IMR-90 (cell line): ENCODE measurements at regions not wholly inside any gene's neighbourhood (a gene's known extent, or its start where the extent isn't known, plus 50 kb on each side); places are given as distances from the start of the nearest gene placed in this dataset.

ENCODE experiments used
- CEBPB ChIP-seq: IDR thresholded peaks from 2 replicates; pipeline ENCODE4 v1.6.1; 2012; ENCODE audit warnings: low read depth, low read length, improper control_type of control experiment
- CTCF ChIP-seq: conservative IDR thresholded peaks from 2 replicates; pipeline ENCODE4 v1.5.1; 2012; ENCODE audit warnings: mild to moderate bottlenecking, low read depth, low read length, improper control_type of control experiment
- MAFK ChIP-seq: IDR thresholded peaks from 2 replicates; pipeline ENCODE4 v1.6.1; 2012; ENCODE audit warnings: low read depth, low read length, improper control_type of control experiment
- MAZ ChIP-seq: IDR thresholded peaks from 2 replicates; pipeline ENCODE4 v1.6.1; 2012; ENCODE audit warnings: low read depth, mild to moderate bottlenecking, low read length, improper control_type of control experiment, moderate library complexity, borderline replicate concordance
- POLR2A ChIP-seq: IDR thresholded peaks from 2 replicates; pipeline ENCODE4 v1.6.1; 2012; ENCODE audit warnings: mild to moderate bottlenecking, low read depth, low read length
- RAD21 ChIP-seq: IDR thresholded peaks from 2 replicates; pipeline ENCODE4 v1.6.1; 2012; ENCODE audit warnings: low read length, improper control_type of control experiment

GRCh38 chr5:84667576-84667975 is 282.9 kb upstream of the EDIL3 start:
- TF ChIP-seq POLR2A (no peak), CTCF (no peak), RAD21 (no peak), MAZ (no peak), MAFK (no peak), CEBPB (no peak)
